ENCODE measurements at regions not wholly inside any gene's neighbourhood (a gene's known extent, or its start where the extent isn't known, plus 50 kb on each side); places are given as distances from the start of the nearest gene placed in this dataset.
A peak's percentile ranks its signal among the peaks of the same experiment; 100 is the strongest.

DNA sequence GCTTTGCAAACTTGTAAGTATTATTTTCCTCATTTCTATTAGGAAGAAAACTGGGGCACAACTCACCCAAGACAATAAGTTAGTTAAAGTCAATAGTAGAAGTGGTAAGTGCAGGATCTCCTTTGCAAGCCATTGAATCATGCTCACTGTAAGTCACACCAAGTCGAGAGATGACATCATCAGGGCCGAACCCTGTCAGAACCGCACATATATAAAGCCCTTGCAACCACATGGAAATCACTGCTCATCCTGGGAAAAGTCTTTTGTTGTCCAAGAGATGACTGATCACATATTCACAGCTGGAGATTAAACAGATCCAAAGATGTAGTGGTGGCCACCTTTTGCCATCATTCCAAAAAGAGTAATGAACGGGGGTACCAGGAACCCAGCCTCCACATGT lies 484.8 kb upstream of the ID2 start:
- TF ChIP-seq, protein P1, sequence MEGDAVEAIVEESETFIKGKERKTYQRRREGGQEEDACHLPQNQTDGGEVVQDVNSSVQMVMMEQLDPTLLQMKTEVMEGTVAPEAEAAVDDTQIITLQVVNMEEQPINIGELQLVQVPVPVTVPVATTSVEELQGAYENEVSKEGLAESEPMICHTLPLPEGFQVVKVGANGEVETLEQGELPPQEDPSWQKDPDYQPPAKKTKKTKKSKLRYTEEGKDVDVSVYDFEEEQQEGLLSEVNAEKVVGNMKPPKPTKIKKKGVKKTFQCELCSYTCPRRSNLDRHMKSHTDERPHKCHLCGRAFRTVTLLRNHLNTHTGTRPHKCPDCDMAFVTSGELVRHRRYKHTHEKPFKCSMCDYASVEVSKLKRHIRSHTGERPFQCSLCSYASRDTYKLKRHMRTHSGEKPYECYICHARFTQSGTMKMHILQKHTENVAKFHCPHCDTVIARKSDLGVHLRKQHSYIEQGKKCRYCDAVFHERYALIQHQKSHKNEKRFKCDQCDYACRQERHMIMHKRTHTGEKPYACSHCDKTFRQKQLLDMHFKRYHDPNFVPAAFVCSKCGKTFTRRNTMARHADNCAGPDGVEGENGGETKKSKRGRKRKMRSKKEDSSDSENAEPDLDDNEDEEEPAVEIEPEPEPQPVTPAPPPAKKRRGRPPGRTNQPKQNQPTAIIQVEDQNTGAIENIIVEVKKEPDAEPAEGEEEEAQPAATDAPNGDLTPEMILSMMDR (IDR thresholded peaks at IDR 0.05): no peak
- peak; percentile 30 for DNase-seq
- Mint-ChIP-seq H3K27ac (no peak overlapping the region), H3K9me3 (no peaks in the 10 kb centered on the region), H3K36me3 (ENCODE audit: low read depth) (no peaks in the 10 kb centered on the region), H3K4me3 (no peak overlapping the region), H3K4me1 (ENCODE audit: low read depth) (peaks cover 24% of the 10 kb centered on the region), H3K27me3 (ENCODE audit: insufficient read depth) (no peaks in the 10 kb centered on the region; the same call in none of the 2 replicates)

DNA sequence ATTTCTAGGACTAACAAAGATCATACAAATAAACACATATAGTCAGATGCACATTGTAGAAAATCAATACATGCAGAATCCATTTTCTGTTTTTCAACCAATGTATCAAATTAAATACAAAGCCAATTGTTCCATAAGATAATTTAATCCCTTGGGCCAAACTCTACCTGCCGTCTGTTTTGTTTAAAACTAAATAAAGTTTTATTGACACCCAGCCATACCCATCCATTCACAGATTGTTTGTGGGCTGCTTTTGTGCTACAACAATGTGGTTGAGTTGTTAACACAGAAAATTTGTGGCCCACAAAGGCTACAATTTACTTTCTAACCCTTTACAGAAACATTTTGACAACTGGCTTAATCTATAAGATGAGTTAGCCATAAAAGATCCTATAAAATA lies 484.0 kb upstream of the ID2 start:
- no peak overlapping the region for H3K4me3 Mint-ChIP-seq
- H3K27ac Mint-ChIP-seq: no peak overlapping the region
- no peaks in the 10 kb centered on the region; the same call in 1 of the 2 replicates for H3K27me3 Mint-ChIP-seq (ENCODE audit: insufficient read depth)

DNA sequence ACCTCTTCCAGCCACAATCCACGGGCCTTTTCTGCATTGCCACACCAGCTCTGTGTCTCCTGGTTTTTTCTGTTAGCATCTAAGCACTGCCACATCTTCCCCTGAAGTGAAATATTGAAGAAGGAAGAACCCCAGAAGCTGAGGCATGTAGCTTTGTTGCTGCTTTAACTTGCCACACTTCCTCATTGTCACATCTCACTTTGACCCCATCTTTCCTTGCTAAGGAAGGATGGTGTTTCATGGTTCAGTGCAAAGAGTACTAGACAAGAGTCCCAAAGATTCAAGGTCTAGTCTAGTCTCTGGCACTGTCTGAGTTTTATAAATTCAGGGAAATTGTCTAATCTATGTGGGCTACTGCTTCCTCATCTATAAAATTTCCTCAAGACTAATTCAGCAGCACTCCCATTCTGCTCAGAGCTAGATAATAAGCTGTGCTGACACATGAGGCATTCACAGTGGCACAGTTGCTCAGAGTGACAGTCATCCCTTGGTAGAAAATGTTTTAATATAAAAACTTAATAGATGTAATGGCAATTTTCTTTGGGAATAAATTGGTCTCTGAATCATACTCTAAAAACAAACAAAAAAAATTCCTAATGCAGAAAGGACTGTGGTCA lies 483.0 kb upstream of the ID2 start:
- no peak overlapping the region for H3K27ac Mint-ChIP-seq
- no peak overlapping the region for H3K4me3 Mint-ChIP-seq
- no peaks in the 10 kb centered on the region for H3K9me3 Mint-ChIP-seq
- H3K36me3 Mint-ChIP-seq (ENCODE audit: low read depth): no peaks in the 10 kb centered on the region
- H3K4me1 Mint-ChIP-seq (ENCODE audit: low read depth): peaks cover 8% of the 10 kb centered on the region
- H3K27me3 Mint-ChIP-seq (ENCODE audit: insufficient read depth): no peaks in the 10 kb centered on the region; the same call in 1 of the 2 replicates
- TF ChIP-seq, protein P1 (IDR thresholded peaks at IDR 0.05): no peak
- DNase-seq: no peak

More for the DNA sequence above, 484.0 kb upstream of the ID2 start:
- TF ChIP-seq, protein P1 (IDR thresholded peaks at IDR 0.05): no peak
- Mint-ChIP-seq H3K4me1 (ENCODE audit: low read depth) (peaks cover 19% of the 10 kb centered on the region), H3K9me3 (no peaks in the 10 kb centered on the region), H3K36me3 (ENCODE audit: low read depth) (no peaks in the 10 kb centered on the region)
- DNase-seq: no peak

DNA sequence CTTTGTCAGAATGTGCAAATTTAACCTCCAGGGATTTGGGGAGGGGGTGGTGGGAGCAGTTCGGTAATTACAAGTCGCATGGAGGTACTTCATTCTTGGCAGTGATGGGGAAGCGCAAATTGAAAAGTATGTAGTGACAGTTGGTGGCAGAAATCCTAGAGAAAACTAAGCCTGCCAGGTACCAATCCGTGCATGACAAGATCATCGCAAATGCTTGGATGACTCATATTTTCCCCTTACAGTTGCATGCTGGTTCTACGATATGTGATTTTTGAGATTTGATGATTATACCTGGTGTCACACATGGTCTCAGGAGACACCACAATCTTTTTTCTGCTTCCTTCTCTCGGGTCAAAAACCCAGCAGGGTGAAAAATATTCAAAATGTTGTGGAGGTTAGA lies 479.7 kb upstream of the ID2 start:
- Mint-ChIP-seq H3K4me1 (ENCODE audit: low read depth) (peaks cover 3% of the 10 kb centered on the region), H3K27ac (no peak overlapping the region), H3K27me3 (ENCODE audit: insufficient read depth) (no peaks in the 10 kb centered on the region; the same call in 1 of the 2 replicates), H3K9me3 (peaks cover under 1% of the 10 kb centered on the region; the same call in 1 of the 2 replicates), H3K36me3 (ENCODE audit: low read depth) (no peaks in the 10 kb centered on the region), H3K4me3 (no peak overlapping the region)
- DNase-seq: no peak
- TF ChIP-seq, protein P1 (IDR thresholded peaks at IDR 0.05): no peak

DNA sequence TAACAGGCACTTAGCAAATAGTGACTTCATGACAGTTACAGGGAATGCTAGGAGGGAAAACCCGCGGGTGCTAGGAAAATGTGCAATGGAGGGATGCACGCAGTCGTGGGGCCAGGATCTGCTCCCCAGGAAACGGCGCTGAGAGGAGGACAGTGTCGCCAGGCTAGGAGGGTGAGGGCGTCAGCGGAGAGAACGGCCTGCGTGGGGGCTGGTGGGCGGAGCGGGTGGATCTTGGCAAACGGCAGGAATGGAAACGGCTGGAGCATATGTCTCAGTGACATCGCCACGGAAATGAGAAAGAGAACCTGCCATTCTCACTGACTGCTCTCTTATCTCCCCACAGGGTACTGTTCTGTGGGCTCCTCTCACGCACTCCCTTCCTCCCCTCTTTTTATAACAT lies 478.5 kb upstream of the ID2 start:
- Mint-ChIP-seq H3K4me1 (ENCODE audit: low read depth) (no peaks in the 10 kb centered on the region; the same call in 1 of the 2 replicates), H3K4me3 (no peak overlapping the region), H3K9me3 (peaks cover 11% of the 10 kb centered on the region), H3K27ac (no peak overlapping the region), H3K36me3 (ENCODE audit: low read depth) (no peaks in the 10 kb centered on the region; the same call in 1 of the 2 replicates), H3K27me3 (ENCODE audit: insufficient read depth) (no peaks in the 10 kb centered on the region; the same call in 1 of the 2 replicates)
- DNase-seq: no peak
- TF ChIP-seq, protein P1 (IDR thresholded peaks at IDR 0.05): no peak

All from HFFc6 (cell line).